ENCODE measurements at regions not wholly inside any gene's neighbourhood (a gene's known extent, or its start where the extent isn't known, plus 50 kb on each side); places are given as distances from the start of the nearest gene placed in this dataset.

DNA sequence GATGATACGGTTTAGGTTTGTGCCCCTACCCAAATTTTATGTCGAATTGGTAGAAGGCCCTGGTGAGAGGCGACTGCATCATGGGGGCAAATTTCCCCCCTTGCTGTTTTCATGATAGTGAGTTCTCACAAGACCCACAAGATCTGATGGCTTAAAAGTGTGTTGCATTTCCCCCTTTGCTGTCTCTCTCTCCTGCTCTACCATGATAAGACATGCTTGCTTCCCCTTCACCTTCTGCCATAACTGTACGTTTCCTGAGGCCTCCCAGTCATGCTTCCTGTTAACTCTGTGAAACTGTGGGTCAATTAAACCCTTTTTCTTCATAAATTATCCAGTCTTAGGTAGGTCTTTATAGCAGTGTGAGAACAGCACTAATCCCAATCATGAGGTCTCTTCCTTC, 381.2 kb downstream of the RSL24D1 start:
- no peak for TF ChIP-seq POLR2A (IDR thresholded peaks at IDR 0.05)
- TF ChIP-seq, protein P1, sequence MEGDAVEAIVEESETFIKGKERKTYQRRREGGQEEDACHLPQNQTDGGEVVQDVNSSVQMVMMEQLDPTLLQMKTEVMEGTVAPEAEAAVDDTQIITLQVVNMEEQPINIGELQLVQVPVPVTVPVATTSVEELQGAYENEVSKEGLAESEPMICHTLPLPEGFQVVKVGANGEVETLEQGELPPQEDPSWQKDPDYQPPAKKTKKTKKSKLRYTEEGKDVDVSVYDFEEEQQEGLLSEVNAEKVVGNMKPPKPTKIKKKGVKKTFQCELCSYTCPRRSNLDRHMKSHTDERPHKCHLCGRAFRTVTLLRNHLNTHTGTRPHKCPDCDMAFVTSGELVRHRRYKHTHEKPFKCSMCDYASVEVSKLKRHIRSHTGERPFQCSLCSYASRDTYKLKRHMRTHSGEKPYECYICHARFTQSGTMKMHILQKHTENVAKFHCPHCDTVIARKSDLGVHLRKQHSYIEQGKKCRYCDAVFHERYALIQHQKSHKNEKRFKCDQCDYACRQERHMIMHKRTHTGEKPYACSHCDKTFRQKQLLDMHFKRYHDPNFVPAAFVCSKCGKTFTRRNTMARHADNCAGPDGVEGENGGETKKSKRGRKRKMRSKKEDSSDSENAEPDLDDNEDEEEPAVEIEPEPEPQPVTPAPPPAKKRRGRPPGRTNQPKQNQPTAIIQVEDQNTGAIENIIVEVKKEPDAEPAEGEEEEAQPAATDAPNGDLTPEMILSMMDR (IDR thresholded peaks at IDR 0.05) = no peak
- TF ChIP-seq POLR2AphosphoS5 (IDR thresholded peaks at IDR 0.05) = no peak

Measured in gastroesophageal sphincter (tissue), 3 donors.